SK-N-SH treated with all-trans-retinoic acid at 6 μM for 48 hours (cell line): ENCODE measurements at regions not wholly inside any gene's neighbourhood (a gene's known extent, or its start where the extent isn't known, plus 50 kb on each side); places are given as distances from the start of the nearest gene placed in this dataset.

Experiments used
- ATAC-seq: fragments of 200-7000 bp; cut with Tn5 transposase; 3 replicates; pipeline ENCODE4 v1.9.1; 2020; ENCODE audit warnings: mild to moderate bottlenecking, moderate library complexity
- ARNTL ChIP-seq: fragments of 450-650 bp; formaldehyde crosslinking; IDR thresholded peaks from 2 replicates; pipeline ENCODE4 v1.5.0; 2020; ENCODE audit warnings: low read depth, mild to moderate bottlenecking, moderate library complexity, borderline replicate concordance
- BACH2 ChIP-seq: fragments of 250-450 bp; sonication (Bioruptor Pico); IDR thresholded peaks from 2 replicates; pipeline ENCODE4 v1.9.0; 2021; ENCODE audit warnings: mild to moderate bottlenecking, borderline replicate concordance
- CSDC2 ChIP-seq: fragments of 250-450 bp; sonication (Bioruptor Pico); IDR thresholded peaks from 2 replicates; pipeline ENCODE4 v1.5.0; 2020; ENCODE audit warnings: mild to moderate bottlenecking, moderate library complexity
- ESRRG ChIP-seq: fragments of 250-450 bp; sonication (Bioruptor Pico); IDR thresholded peaks from 2 replicates; pipeline ENCODE4 v1.6.1; 2021; ENCODE audit warnings: mild to moderate bottlenecking
- GLIS3 ChIP-seq: fragments of 250-450 bp; sonication (Bioruptor Pico); IDR thresholded peaks from 2 replicates; pipeline ENCODE4 v1.5.0; 2020; ENCODE audit warnings: mild to moderate bottlenecking, moderate library complexity
- ISL1 ChIP-seq: fragments of 250-450 bp; sonication (Bioruptor Pico); IDR thresholded peaks from 2 replicates; pipeline ENCODE4 v2.1.2; 2022; ENCODE audit warnings: mild to moderate bottlenecking, moderate library complexity
- OSR1 ChIP-seq: fragments of 250-450 bp; sonication (Bioruptor Pico); IDR thresholded peaks from 2 replicates; pipeline ENCODE4 v1.8.0; 2022; ENCODE audit warnings: moderate library complexity, mild to moderate bottlenecking, inconsistent platforms
- POU6F1 ChIP-seq: fragments of 250-450 bp; sonication (Bioruptor Pico); IDR thresholded peaks from 2 replicates; pipeline ENCODE4 v1.8.0; 2021; ENCODE audit warnings: low read depth, mild to moderate bottlenecking, moderate library complexity, borderline replicate concordance
- PPARA ChIP-seq: fragments of 250-450 bp; sonication (Bioruptor Pico); IDR thresholded peaks from 2 replicates; pipeline ENCODE4 v1.5.0; 2020; ENCODE audit warnings: mild to moderate bottlenecking, borderline replicate concordance
- RARB ChIP-seq: fragments of 250-450 bp; sonication (Bioruptor Pico); IDR thresholded peaks from 2 replicates; pipeline ENCODE4 v1.8.0; 2021; ENCODE audit warnings: mild to moderate bottlenecking, moderate library complexity
- SNAI2 ChIP-seq: fragments of 250-450 bp; sonication (Bioruptor Pico); IDR thresholded peaks from 2 replicates; pipeline ENCODE4 v1.5.0; 2020; ENCODE audit warnings: mild to moderate bottlenecking, moderate library complexity
- TOX ChIP-seq: fragments of 250-450 bp; sonication (Bioruptor Pico); IDR thresholded peaks from 2 replicates; pipeline ENCODE4 v1.8.0; 2021; ENCODE audit warnings: mild to moderate bottlenecking, moderate library complexity, borderline replicate concordance
- ZC3H10 ChIP-seq: fragments of 250-450 bp; sonication (Bioruptor Pico); IDR thresholded peaks from 2 replicates; pipeline ENCODE4 v1.5.1; 2021; ENCODE audit warnings: mild to moderate bottlenecking, moderate library complexity
- ZFP3 ChIP-seq: fragments of 250-450 bp; sonication (Bioruptor Pico); IDR thresholded peaks from 2 replicates; pipeline ENCODE4 v1.5.0; 2020; ENCODE audit warnings: mild to moderate bottlenecking, moderate library complexity
- ZFP30 ChIP-seq: fragments of 450-650 bp; formaldehyde crosslinking; IDR thresholded peaks from 2 replicates; pipeline ENCODE4 v1.5.0; 2022; ENCODE audit warnings: mild to moderate bottlenecking, moderate library complexity
- ZNF565 ChIP-seq: fragments of 450-650 bp; formaldehyde crosslinking; conservative IDR thresholded peaks from 2 replicates; pipeline ENCODE4 v1.5.0; 2020; ENCODE audit warnings: low read depth, mild to moderate bottlenecking, moderate library complexity
- ZNF70 ChIP-seq: fragments of 450-650 bp; formaldehyde crosslinking; IDR thresholded peaks from 2 replicates; pipeline ENCODE4 v1.5.0; 2020; ENCODE audit warnings: mild to moderate bottlenecking, moderate library complexity
- ZNF8 ChIP-seq: fragments of 450-650 bp; formaldehyde crosslinking; IDR thresholded peaks from 2 replicates; pipeline ENCODE4 v1.5.0; 2020; ENCODE audit warnings: mild to moderate bottlenecking, moderate library complexity
- TF ChIP-seq, protein P1 (sequence below): fragments of 250-450 bp; sonication (Bioruptor Pico); IDR thresholded peaks from 2 replicates; pipeline ENCODE4 v1.8.0; 2020; ENCODE audit warnings: mild to moderate bottlenecking, moderate library complexity, borderline replicate concordance
- TF ChIP-seq, protein P2 (sequence below): fragments of 250-450 bp; sonication (Bioruptor Pico); IDR thresholded peaks from 2 replicates; pipeline ENCODE4 v1.5.1; 2021; ENCODE audit warnings: mild to moderate bottlenecking, moderate library complexity
- TF ChIP-seq, protein P3 (sequence below): fragments of 250-450 bp; sonication (Bioruptor Pico); IDR thresholded peaks from 2 replicates; pipeline ENCODE4 v1.5.0; 2020; ENCODE audit warnings: mild to moderate bottlenecking, moderate library complexity

DNA sequence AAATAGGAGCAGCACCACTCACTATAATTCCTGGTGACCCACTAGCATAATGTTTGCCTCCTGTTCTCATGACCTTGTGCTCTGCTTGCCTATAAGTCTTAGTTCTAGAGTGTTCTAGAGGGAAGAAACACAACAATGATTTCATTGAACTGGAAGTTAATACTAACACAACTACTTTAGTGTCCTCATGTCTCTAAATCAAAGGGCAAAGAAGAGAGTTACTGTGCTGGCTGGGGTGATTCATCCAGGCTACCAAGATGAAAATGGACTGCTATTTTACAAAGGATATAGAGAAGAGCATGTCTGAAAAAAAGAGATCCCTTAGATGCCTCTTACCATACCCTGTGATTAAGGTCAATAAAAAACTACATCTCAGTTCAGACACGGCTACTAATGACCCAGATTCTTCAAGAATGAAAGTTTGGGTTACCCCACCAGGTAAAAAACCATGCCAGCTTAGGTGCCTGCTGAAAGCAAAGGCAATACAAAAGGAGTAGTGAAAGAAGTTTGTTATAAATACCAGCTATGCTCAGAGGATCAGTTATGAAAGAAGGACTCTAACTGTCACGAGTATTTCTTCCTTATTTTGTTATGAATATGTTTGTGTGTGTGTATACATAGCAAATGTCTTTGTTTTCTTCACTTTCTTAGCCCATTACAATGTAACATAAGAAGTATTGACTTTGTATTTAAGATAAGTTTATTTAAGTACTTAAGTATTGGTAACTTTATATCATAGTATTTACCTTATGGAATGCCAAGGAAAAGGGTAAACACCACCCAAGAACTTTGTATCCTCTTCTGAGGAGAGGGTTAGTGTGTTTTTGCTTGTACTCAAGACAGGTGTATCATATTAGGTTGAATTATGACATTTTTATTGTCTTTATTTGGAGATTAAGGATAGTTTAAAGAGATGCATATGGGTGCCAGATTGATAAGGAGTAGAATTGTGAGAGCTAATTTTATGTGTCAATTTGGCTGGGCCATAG is 314.1 kb upstream of the PTGER4 start:
- no peak for ATAC-seq
- TF ChIP-seq ESRRG (CRISPR knock-in tag) (no peak), ZC3H10 (CRISPR knock-in tag) (no peak), CSDC2 (CRISPR knock-in tag) (no peak), OSR1 (no peak), TOX (no peak), ZNF8 (no peak), ARNTL (CRISPR knock-in tag) (no peak), BACH2 (CRISPR knock-in tag) (no peak), ZNF70 (CRISPR knock-in tag) (no peak), POU6F1 (CRISPR knock-in tag) (no peak)
- TF ChIP-seq, protein P1, sequence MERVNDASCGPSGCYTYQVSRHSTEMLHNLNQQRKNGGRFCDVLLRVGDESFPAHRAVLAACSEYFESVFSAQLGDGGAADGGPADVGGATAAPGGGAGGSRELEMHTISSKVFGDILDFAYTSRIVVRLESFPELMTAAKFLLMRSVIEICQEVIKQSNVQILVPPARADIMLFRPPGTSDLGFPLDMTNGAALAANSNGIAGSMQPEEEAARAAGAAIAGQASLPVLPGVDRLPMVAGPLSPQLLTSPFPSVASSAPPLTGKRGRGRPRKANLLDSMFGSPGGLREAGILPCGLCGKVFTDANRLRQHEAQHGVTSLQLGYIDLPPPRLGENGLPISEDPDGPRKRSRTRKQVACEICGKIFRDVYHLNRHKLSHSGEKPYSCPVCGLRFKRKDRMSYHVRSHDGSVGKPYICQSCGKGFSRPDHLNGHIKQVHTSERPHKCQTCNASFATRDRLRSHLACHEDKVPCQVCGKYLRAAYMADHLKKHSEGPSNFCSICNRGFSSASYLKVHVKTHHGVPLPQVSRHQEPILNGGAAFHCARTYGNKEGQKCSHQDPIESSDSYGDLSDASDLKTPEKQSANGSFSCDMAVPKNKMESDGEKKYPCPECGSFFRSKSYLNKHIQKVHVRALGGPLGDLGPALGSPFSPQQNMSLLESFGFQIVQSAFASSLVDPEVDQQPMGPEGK (CRISPR knock-in tag) = no peak
- TF ChIP-seq, protein P2, sequence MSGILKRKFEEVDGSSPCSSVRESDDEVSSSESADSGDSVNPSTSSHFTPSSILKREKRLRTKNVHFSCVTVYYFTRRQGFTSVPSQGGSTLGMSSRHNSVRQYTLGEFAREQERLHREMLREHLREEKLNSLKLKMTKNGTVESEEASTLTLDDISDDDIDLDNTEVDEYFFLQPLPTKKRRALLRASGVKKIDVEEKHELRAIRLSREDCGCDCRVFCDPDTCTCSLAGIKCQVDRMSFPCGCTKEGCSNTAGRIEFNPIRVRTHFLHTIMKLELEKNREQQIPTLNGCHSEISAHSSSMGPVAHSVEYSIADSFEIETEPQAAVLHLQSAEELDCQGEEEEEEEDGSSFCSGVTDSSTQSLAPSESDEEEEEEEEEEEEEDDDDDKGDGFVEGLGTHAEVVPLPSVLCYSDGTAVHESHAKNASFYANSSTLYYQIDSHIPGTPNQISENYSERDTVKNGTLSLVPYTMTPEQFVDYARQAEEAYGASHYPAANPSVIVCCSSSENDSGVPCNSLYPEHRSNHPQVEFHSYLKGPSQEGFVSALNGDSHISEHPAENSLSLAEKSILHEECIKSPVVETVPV (CRISPR knock-in tag) = no peak
- TF ChIP-seq, protein P3, sequence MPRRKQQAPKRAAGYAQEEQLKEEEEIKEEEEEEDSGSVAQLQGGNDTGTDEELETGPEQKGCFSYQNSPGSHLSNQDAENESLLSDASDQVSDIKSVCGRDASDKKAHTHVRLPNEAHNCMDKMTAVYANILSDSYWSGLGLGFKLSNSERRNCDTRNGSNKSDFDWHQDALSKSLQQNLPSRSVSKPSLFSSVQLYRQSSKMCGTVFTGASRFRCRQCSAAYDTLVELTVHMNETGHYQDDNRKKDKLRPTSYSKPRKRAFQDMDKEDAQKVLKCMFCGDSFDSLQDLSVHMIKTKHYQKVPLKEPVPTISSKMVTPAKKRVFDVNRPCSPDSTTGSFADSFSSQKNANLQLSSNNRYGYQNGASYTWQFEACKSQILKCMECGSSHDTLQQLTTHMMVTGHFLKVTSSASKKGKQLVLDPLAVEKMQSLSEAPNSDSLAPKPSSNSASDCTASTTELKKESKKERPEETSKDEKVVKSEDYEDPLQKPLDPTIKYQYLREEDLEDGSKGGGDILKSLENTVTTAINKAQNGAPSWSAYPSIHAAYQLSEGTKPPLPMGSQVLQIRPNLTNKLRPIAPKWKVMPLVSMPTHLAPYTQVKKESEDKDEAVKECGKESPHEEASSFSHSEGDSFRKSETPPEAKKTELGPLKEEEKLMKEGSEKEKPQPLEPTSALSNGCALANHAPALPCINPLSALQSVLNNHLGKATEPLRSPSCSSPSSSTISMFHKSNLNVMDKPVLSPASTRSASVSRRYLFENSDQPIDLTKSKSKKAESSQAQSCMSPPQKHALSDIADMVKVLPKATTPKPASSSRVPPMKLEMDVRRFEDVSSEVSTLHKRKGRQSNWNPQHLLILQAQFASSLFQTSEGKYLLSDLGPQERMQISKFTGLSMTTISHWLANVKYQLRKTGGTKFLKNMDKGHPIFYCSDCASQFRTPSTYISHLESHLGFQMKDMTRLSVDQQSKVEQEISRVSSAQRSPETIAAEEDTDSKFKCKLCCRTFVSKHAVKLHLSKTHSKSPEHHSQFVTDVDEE (CRISPR knock-in tag) = no peak

DNA sequence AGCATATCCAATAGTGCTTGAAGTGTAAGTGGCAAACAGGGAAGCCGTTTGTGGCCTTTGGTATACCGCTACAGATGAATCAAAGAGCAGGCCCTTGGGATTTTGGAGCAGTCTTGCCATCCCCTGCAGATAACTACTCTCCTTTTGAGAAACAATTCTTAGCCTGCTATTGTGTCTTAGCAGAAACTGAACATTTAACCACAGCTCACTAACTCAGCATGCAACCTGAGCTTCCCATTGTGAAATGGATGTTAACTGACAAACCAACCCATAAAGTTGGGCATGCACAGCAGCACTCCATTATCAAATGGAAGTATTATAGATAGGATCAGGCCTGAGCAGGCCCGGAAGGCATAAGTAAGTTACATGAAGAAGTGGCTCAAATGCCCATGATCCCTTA is 315.3 kb upstream of the PTGER4 start:
- no peak for ATAC-seq
- TF ChIP-seq SNAI2 (CRISPR knock-in tag) = no peak

- ATAC-seq = no peak
- TF ChIP-seq ZFP30 (no peak), CSDC2 (CRISPR knock-in tag) (no peak), ZC3H10 (CRISPR knock-in tag) (no peak), PPARA (CRISPR knock-in tag) (no peak), RARB (CRISPR knock-in tag) (no peak), ZNF70 (CRISPR knock-in tag) (no peak), ARNTL (CRISPR knock-in tag) (no peak), ZNF565 (no peak), ZFP3 (no peak), GLIS3 (CRISPR knock-in tag) (no peak), BACH2 (CRISPR knock-in tag) (no peak), POU6F1 (CRISPR knock-in tag) (no peak), ESRRG (CRISPR knock-in tag) (no peak), ISL1 (CRISPR knock-in tag) (no peak)
- TF ChIP-seq, protein P2 (CRISPR knock-in tag) = no peak
- TF ChIP-seq, protein P1 (CRISPR knock-in tag) = no peak
Observed at GRCh38 chr5:40361378-40361777, 318.3 kb upstream of the PTGER4 start.
